ENCODE measurements at regions not wholly inside any gene's neighbourhood (a gene's known extent, or its start where the extent isn't known, plus 50 kb on each side); places are given as distances from the start of the nearest gene placed in this dataset.

GRCh38 chr6:23608931-23609435 lies 517.0 kb upstream of the NRSN1 start (continued):
- TF ChIP-seq ZBTB40 (IDR thresholded peaks at IDR 0.05) (no peak), ZBTB40 (CRISPR knock-in tag; IDR thresholded peaks at IDR 0.05) (no peak), CBX2 (IDR thresholded peaks at IDR 0.05; ENCODE audit: low read depth, low read length) (no peak), CBX2 (CRISPR knock-in tag; IDR thresholded peaks at IDR 0.05; ENCODE audit: low read depth) (no peak), NR2C2 (CRISPR knock-in tag; IDR thresholded peaks at IDR 0.05; ENCODE audit: borderline replicate concordance) (no peak), ZNF354B (CRISPR knock-in tag; IDR thresholded peaks at IDR 0.05) (no peak), ZNF280B (CRISPR knock-in tag; IDR thresholded peaks at IDR 0.05; ENCODE audit: borderline replicate concordance) (no peak), ZBTB21 (CRISPR knock-in tag; IDR thresholded peaks at IDR 0.05) (no peak), FOXM1 (CRISPR knock-in tag; IDR thresholded peaks at IDR 0.05) (no peak), ARNT (IDR thresholded peaks at IDR 0.05) (no peak), ZNF234 (CRISPR knock-in tag; conservative IDR thresholded peaks at IDR 0.05) (no peak)

Measured in HepG2 (cell line).